ENCODE measurements at regions not wholly inside any gene's neighbourhood (a gene's known extent, or its start where the extent isn't known, plus 50 kb on each side); places are given as distances from the start of the nearest gene placed in this dataset.

- no peaks in the 10 kb centered on the region for H3K36me3 ChIP-seq (replicated peaks in 1 of 2; ENCODE audit: control insufficient read depth in 1 of 2, insufficient read depth in 2 of 2, low read length in 2 of 2)
- Mint-ChIP-seq H3K4me1 (no peaks in the 10 kb centered on the region), H3K36me3 (no peaks in the 10 kb centered on the region), H3K4me3 (no peak overlapping the region), H3K27ac (no peak overlapping the region), H3K9me3 (peaks cover 0 to 3% (median 0%) of the 10 kb centered on the region in 7 donors), H3K27me3 (ENCODE audit: low read depth in 3 of 3) (peaks cover 4 to 9% (median 6%) of the 10 kb centered on the region in 3 donors)
- H3K9ac ChIP-seq (ENCODE audit: insufficient read depth, low read length, poor library complexity, severe bottlenecking) = no peak overlapping the region
- no peak overlapping the region for H3K27ac ChIP-seq (ENCODE audit: low read depth in 1 of 2, low read length in 2 of 2)
- peaks cover 0 to 2% of the 10 kb centered on the region in 2 donors for H3K27me3 ChIP-seq (ENCODE audit: control insufficient read depth in 2 of 2, insufficient read depth in 2 of 2, low read length in 2 of 2)
- no peak for DNase-seq
- no peak for TF ChIP-seq CTCF (IDR thresholded peaks at IDR 0.05)
- H3K4me2 ChIP-seq (replicated peaks; ENCODE audit: extremely low read depth, low read length, poor library complexity, severe bottlenecking) = no peak overlapping the region
- intact Hi-C loops (cut with micrococcal nuclease) = no loop called here
- no peak overlapping the region for H2AFZ ChIP-seq (ENCODE audit: insufficient read depth, low read depth, low read length, poor library complexity, severe bottlenecking)
- no peaks in the 10 kb centered on the region for H3K79me2 ChIP-seq (ENCODE audit: insufficient read depth, low read length)
- no peaks in the 10 kb centered on the region for H3K4me1 ChIP-seq (ENCODE audit: control insufficient read depth in 1 of 2, insufficient read depth in 2 of 2, low read length in 2 of 2)
- no peaks in the 10 kb centered on the region for H4K20me1 ChIP-seq (ENCODE audit: insufficient read depth, low read length)
- H3K9me3 ChIP-seq (replicated peaks in 1 of 2; ENCODE audit: control insufficient read depth in 1 of 2, insufficient read depth in 1 of 2, low read length in 2 of 2) = no peaks in the 10 kb centered on the region
- no peak overlapping the region for H3K4me3 ChIP-seq (replicated peaks in 1 of 3; ENCODE audit: low read depth in 2 of 3, low read length in 3 of 3)
Observed at GRCh38 chr12:115407723-115408122, 723.7 kb upstream of the TBX3 start.

- Mint-ChIP-seq H3K36me3 (no peaks in the 10 kb centered on the region), H3K27ac (no peak overlapping the region), H3K4me3 (no peak overlapping the region), H3K27me3 (ENCODE audit: low read depth in 3 of 3) (peaks cover 4 to 9% (median 7%) of the 10 kb centered on the region in 3 donors), H3K4me1 (no peaks in the 10 kb centered on the region), H3K9me3 (peaks cover 0 to 3% (median 0%) of the 10 kb centered on the region in 7 donors)
- no peak for TF ChIP-seq CTCF (IDR thresholded peaks at IDR 0.05)
- Histone ChIP-seq H3K36me3 (replicated peaks in 1 of 2; ENCODE audit: control insufficient read depth in 1 of 2, insufficient read depth in 2 of 2, low read length in 2 of 2) (no peaks in the 10 kb centered on the region), H3K4me1 (ENCODE audit: control insufficient read depth in 1 of 2, insufficient read depth in 2 of 2, low read length in 2 of 2) (no peaks in the 10 kb centered on the region), H3K9ac (ENCODE audit: insufficient read depth, low read length, poor library complexity, severe bottlenecking) (no peak overlapping the region), H2AFZ (ENCODE audit: insufficient read depth, low read depth, low read length, poor library complexity, severe bottlenecking) (no peak overlapping the region), H3K9me3 (replicated peaks in 1 of 2; ENCODE audit: control insufficient read depth in 1 of 2, insufficient read depth in 1 of 2, low read length in 2 of 2) (no peaks in the 10 kb centered on the region), H3K79me2 (ENCODE audit: insufficient read depth, low read length) (no peaks in the 10 kb centered on the region), H3K4me2 (replicated peaks; ENCODE audit: extremely low read depth, low read length, poor library complexity, severe bottlenecking) (no peak overlapping the region), H3K27me3 (ENCODE audit: control insufficient read depth in 2 of 2, insufficient read depth in 2 of 2, low read length in 2 of 2) (peaks cover 0 to 2% of the 10 kb centered on the region in 2 donors), H4K20me1 (ENCODE audit: insufficient read depth, low read length) (no peaks in the 10 kb centered on the region), H3K4me3 (replicated peaks in 1 of 3; ENCODE audit: low read depth in 2 of 3, low read length in 3 of 3) (no peak overlapping the region), H3K27ac (ENCODE audit: low read depth in 1 of 2, low read length in 2 of 2) (no peak overlapping the region)
- no peak for DNase-seq
- 82% methylated on average over 2 of the region's 6 CpGs for WGBS (ENCODE audit: insufficient coverage)
- intact Hi-C loops (cut with micrococcal nuclease) = no loop called here
Observed at GRCh38 chr12:115407036-115407435, 723.1 kb upstream of the TBX3 start.
